Lung (tissue), 11 donors: ENCODE measurements at regions not wholly inside any gene's neighbourhood (a gene's known extent, or its start where the extent isn't known, plus 50 kb on each side); places are given as distances from the start of the nearest gene placed in this dataset.

Experiments
- ATAC-seq: fragments of 200-7000 bp; cut with Tn5 transposase; one replicate; pipeline ENCODE4 v1.9.1; 2020; ENCODE audit warnings: moderate number of reproducible peaks; ENCODE audit not compliant: insufficient read depth, low FRiP score
- DNase-seq, 3 donors: peaks; one replicate each; pipeline ENCODE4 v3.0.0-alpha.2; 2013 to 2017
- H3K27ac ChIP-seq, 2 donors: one replicate each; pipeline ENCODE4 v1.5.1; 2013; ENCODE audit warnings: mild to moderate bottlenecking in 2 of 2, moderate library complexity in 2 of 2, control low read depth in 1 of 2, inconsistent platforms in 1 of 2, low read depth in 1 of 2, low read length in 1 of 2
- H3K27me3 ChIP-seq, 3 donors: one replicate each; pipeline ENCODE4 v1.5.1; 2013; ENCODE audit warnings: low read length in 2 of 3; ENCODE audit not compliant: control insufficient read depth in 3 of 3, insufficient read depth in 3 of 3
- H3K36me3 ChIP-seq, 4 donors: one replicate each; pipeline ENCODE4 v1.5.1; 2013; ENCODE audit warnings: low read length in 4 of 4, mild to moderate bottlenecking in 1 of 4, moderate library complexity in 1 of 4; ENCODE audit not compliant: control insufficient read depth in 4 of 4, insufficient read depth in 4 of 4
- H3K4me1 ChIP-seq, 5 donors: one replicate each; pipeline ENCODE4 v1.5.1; 2013; ENCODE audit warnings: low read length in 5 of 5, mild to moderate bottlenecking in 2 of 5, moderate library complexity in 1 of 5; ENCODE audit not compliant: control insufficient read depth in 5 of 5, insufficient read depth in 5 of 5
- H3K4me3 ChIP-seq: one replicate; pipeline ENCODE4 v1.5.1; 2013; ENCODE audit warnings: mild to moderate bottlenecking, control low read depth, moderate library complexity
- H3K9ac ChIP-seq, 2 donors: one replicate each; pipeline ENCODE4 v1.5.1; 2013; ENCODE audit warnings: low read length in 2 of 2, control low read depth in 1 of 2; ENCODE audit not compliant: insufficient read depth in 1 of 2
- H3K9me3 ChIP-seq, 4 donors: one replicate each; pipeline ENCODE4 v1.5.1; 2013; ENCODE audit warnings: low read length in 3 of 4, mild to moderate bottlenecking in 1 of 4, moderate library complexity in 1 of 4; ENCODE audit not compliant: control insufficient read depth in 4 of 4, insufficient read depth in 3 of 4
- CTCF ChIP-seq: IDR thresholded peaks from 2 replicates; pipeline ENCODE4 v1.5.1; 2012; ENCODE audit warnings: mild to moderate bottlenecking; ENCODE audit errors: control extremely low read depth, extremely low read depth
- WGBS, 2 donors: extraction: QIAGEN DNeasy Blood & Tissue Kit; methylation state at CpG; one replicate each; pipeline ENCODE4 v1.1.7; 2013; 5-methylcytosine and 5-hydroxymethylcytosine counted together
- donor health status: control.
- donor health status: control.
- donor health status: Bipolar disorder and iron deficiency.
- donor health status: healthy.
- donor health status: DM: yes; HTN: yes; CAD: no.

- Histone ChIP-seq H3K9me3 (no peaks in the 10 kb centered on the region), H3K9ac (no peak overlapping the region), H3K4me1 (peaks cover 0 to 10% (median 0%) of the 10 kb centered on the region in 5 donors), H3K36me3 (no peaks in the 10 kb centered on the region), H3K27me3 (peaks cover 0 to 7% (median 0%) of the 10 kb centered on the region in 3 donors), H3K27ac (no peak overlapping the region), H3K4me3 (no peak overlapping the region)
- WGBS, 2 donors, result 93 to 96% methylated on average over 14 of the region's 14 CpGs
- no peak for ATAC-seq
- no peak for TF ChIP-seq CTCF
- DNase-seq, result no peak
These were observed 163.4 kb downstream of the INHBB start for GRCh38 chr2:120509213-120509815.

GRCh38 chr2:120509991-120510735 is 164.2 kb downstream of the INHBB start:
- Histone ChIP-seq H3K4me3 (no peak overlapping the region), H3K27ac (no peak overlapping the region), H3K9me3 (no peaks in the 10 kb centered on the region), H3K36me3 (no peaks in the 10 kb centered on the region), H3K27me3 (peaks cover 0 to 7% (median 0%) of the 10 kb centered on the region in 3 donors), H3K4me1 (peaks cover 0 to 10% (median 0%) of the 10 kb centered on the region in 5 donors), H3K9ac (no peak overlapping the region)
- 89 to 95% methylated on average over 10 of the region's 10 CpGs for WGBS, 2 donors
- no peak for ATAC-seq
- no peak for DNase-seq
- no peak for TF ChIP-seq CTCF

- DNase-seq, result no peak
- WGBS, 2 donors, result 94% methylated on average over 11 of the region's 11 CpGs
- H3K9me3 ChIP-seq, result no peaks in the 10 kb centered on the region
- H3K4me3 ChIP-seq, result no peak overlapping the region
- peaks cover 0 to 10% (median 0%) of the 10 kb centered on the region in 5 donors for H3K4me1 ChIP-seq
- no peak overlapping the region for H3K9ac ChIP-seq
- H3K27ac ChIP-seq, result no peak overlapping the region
- TF ChIP-seq CTCF, result no peak
- H3K36me3 ChIP-seq, result no peaks in the 10 kb centered on the region
- H3K27me3 ChIP-seq, result peaks cover 0 to 8% (median 0%) of the 10 kb centered on the region in 3 donors
- no peak for ATAC-seq
These were observed 164.9 kb downstream of the INHBB start for GRCh38 chr2:120510751-120511395.
